SU-DHL-6 (cell line): ENCODE measurements at regions not wholly inside any gene's neighbourhood (a gene's known extent, or its start where the extent isn't known, plus 50 kb on each side); places are given as distances from the start of the nearest gene placed in this dataset.

Experiments
- CTCF ChIP-seq: fragments of 200-600 bp; sonication (generic); IDR thresholded peaks from one replicate; pipeline ENCODE4 v1.5.1; 2017; ENCODE audit warnings: antibody characterized with exemption, mild to moderate bottlenecking, low read length, moderate library complexity; ENCODE audit not compliant: insufficient read depth, poor library complexity, severe bottlenecking
- EZH2phosphoT487 ChIP-seq: fragments of 200-600 bp; sonication (generic), shearing (Covaris generic); conservative IDR thresholded peaks from 2 replicates; pipeline ENCODE4 v1.6.1; 2018; ENCODE audit warnings: mild to moderate bottlenecking, antibody characterized with exemption, low read length, moderate library complexity, mixed read lengths

GRCh38 chr7:22555476-22555875 lies 55.5 kb upstream of the STEAP1B start:
- TF ChIP-seq CTCF (no peak), EZH2phosphoT487 (no peak)
